Stimulated activated CD4-positive, alpha-beta T cell treated with anti-CD3 and anti-CD28 coated beads, Interleukin-12 subunit alpha, Interleukin-12 subunit beta, amount 100 ng/mL, for 4 hours (primary cell): ENCODE measurements at regions not wholly inside any gene's neighbourhood (a gene's known extent, or its start where the extent isn't known, plus 50 kb on each side); places are given as distances from the start of the nearest gene placed in this dataset.
"Not testable (repeated sequence)": the region's sequence is repeated elsewhere in the genome, so short reads cannot be mapped to it uniquely, and the experiment has no call there.

Experiments used
- DNase-seq: peaks from one replicate; pipeline ENCODE4 v3.0.0-alpha.2; 2020

DNA sequence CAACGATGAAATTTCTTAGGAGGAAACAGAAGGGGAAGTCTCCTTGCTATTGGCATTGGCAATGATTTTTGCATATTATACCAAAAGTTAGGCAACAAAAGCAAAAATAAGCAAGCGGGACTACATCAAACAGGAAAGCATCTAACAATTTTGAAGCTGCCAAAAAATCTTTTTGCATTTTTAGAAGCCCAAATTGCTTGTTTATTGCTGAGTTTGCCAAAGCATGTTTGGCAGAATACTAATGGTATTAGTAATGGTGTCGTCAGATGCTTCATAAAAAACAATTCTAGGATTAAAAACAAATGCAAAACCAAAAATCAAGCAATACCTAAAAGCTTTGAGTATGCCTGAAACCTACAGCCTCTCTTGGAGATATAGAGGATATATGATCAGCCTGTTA lies 80.0 kb downstream of the GALR1 start:
- no peak for DNase-seq

DNA sequence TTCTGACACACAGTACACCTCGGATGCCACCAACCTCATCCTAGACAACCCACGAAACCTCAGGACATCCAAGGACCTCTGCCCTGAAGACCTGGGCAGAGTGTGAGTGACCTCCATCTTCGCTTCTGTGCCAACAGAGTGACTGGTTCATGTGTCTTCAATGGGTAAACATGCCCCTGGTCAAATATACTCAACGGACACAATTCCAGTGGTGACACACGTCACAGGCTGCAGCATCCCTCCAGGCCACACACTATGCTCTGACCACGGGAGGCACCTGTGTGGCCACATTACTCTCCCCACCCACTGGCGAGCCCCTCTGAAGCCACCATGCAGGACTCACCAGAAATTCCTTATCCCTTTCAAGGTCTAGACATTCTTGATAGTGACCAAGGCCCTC lies 85.2 kb downstream of the GALR1 start:
- no peak for DNase-seq

DNA sequence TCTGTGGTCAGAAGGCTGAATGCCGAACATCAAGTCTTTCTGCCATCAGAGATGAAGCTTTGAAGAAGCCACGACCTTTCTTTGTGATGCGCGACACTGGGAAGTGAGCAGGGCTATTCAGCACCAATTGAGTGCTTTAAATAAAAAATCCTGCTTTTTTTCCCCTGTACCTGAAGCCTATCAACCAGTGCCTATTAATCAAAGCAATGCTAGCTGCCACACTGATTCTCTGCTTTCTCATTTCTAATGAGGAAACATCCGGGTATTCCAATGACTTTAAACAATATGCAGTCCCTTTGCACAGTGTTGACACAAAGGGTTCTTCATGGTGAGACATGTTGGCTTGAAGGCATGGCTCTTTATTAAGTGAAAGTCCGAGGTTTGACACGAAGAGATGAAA lies 88.0 kb downstream of the GALR1 start:
- DNase-seq: no peak

DNA sequence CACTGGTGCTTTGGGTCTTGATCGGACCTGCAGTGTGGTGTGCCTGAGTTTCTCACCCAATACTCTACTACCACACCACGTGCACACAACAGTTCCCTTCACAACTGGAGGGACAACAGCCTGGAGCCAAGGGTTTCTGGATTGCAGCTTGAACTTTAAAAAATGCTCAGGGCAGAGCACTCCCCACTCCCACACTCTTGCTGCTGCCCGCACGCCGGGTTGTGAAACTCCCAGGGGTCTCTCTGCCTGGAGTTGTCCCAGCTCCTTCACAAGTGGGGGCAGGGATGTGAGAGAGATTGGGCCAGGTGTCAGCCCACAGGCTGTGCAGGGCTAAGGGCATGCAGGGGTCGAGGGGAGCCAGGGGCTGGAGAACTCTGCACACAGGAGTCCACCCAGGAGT lies 89.4 kb downstream of the GALR1 start:
- no peak for DNase-seq

DNA sequence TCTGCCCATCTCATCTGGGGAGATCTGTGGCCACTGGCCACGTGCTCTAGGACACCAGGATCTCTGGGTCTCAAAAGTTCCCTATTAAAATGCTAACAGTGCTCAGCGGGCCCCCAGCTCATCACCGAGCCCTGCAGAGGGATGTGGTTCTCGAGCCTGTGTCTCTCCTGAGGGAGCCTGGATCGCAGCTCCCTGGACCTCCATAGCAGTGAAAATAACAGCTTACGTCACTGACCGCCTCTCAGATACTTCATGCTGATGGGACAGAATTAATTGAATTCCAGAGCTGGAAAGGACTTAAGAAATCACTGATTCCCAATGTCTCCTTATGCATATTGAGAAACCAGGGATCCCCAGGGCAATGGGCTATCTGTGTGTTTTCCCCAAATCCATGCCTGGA lies 90.0 kb downstream of the GALR1 start:
- DNase-seq: no peak

DNA sequence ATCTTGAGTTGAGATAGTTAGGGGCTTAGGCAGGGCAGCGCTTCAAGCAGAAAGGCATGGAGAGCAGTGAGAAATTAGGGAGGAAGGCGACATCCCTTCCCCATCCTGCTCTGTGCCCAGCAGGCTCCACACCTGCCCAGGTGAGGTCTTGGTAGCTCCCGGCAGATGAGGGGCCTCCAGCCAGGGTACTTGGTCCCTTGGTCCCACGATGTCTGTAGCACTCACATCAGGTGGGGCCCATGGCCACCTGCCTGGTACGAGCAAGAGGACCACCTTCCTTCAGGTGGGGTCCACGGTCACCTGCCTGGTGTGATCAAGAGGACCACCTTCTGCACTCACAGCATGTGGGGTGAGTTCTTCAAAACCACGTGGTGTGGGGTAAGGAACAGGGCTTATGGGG lies 91.2 kb downstream of the GALR1 start:
- no peak for DNase-seq

DNA sequence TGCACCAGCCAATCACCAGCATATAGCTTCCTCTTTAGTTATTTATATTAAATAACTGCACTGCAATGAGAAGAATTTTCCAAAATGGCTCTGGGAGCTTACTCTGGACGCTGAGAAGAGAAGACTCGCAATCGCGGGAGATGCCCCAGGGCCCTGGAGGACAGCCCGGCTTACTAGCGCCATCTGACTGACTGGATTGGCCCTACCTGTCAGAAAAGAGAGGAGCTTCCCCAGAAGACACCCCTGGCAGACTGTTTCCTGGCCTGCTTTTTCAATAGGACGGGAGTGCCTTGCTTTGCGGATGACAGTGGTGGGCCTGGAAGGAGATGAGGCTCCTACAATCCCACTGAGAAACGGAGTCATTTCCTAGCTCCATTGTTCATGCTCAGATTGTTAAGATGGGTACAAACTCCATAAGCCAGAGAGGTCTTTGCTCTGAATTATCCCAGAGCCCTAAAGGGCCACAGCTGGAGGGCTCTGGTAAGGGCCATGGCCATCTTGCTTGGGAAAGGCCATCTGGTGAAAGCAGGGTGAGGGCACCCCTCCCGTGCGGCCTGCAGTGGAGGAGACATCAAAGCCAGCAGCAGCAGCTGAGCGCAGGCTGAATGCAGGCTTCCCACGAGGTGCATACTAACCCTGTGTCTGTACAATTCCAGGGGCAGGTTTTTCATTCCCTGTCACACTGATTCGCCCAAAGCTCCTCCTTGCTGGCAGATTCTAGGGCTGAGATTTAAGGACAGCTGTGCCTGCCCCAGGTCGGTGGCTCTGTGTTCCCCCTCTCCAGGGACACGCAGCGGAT lies 92.1 kb downstream of the GALR1 start:
- DNase-seq: no peak

DNA sequence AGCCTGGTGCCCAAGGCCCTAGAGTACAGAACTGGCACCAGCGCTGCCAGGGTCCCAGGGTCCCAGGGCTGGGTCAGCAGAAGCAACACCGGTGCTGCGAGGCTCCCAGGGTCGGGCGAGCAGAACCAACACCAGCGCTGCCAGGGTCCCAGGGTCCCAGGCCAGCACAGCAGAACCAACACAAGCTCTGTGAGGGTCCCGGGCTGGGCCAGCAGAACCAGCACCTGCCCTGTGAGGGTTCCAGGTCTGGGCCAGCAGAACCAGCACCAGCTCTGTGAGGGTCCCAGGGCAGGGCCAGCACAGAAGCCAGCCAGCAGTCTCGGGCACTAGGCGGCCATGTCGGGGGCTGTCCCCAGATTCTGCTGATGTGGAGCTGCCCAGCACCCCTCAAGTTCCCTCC lies 93.1 kb downstream of the GALR1 start:
- no peak for DNase-seq

DNA sequence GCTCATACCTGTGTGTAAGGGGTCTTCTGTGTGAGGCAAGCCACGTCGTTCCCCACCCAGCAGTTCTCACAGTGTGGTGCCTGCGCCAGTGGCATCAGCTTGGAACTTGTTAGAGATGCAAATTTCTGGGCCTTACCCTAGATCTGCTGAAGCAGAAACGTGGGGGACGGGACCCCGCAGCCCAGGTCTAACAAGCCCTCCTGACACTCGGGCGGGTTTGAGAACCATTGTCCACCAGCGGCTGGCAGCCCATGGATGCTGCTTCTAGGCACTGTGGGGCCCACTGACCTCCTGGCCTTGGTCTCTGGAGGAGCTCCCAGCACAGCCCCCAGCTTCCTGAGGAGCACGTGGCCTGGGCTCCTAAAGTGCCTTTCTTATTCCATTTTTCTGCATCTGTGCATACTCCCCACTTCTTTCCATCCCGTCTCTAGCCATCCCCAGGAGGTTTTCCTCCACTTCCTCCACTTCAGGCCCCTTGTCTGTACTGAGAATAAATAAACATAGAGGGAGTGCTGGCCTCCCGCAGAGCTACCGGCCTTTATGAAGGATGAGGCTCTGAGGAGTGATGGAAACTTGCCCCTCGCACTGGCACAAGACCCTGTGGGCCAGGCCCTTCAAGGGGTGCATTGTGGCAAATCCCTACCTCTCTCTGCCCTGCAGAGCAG lies 94.3 kb downstream of the GALR1 start:
- no peak for DNase-seq

DNA sequence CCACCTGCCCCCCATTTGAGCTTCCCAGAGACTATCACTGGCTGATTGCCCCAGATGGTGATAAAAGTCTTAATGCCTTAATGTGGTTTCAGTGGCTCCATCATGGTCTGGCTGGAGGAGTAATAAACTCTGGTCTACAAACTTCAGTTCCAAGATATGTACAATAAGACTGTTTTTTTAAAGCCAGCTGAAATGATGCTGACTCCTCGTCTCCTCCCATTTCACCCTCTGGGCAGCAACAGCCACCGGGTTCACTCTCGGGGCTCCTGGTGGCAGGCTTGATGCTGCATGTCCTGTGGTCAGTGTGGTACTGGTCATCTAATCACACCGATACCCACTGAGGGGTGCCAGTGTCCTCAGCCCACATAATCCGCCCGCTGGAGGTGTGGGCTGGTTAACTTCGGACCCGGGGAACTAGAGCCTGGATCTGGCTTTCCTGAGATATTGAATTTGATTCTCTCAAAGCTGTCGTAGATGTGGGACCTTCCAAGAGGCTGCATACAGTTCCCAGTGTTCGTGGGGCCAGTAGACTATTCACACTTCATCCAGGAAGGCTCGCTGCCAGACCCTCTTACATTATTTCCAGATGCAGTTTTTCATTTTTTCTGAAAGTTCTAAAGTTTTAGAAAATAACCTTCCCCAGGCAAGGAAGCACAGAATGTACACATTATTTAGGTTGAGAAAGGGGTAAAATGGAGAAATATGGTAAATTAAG lies 95.3 kb downstream of the GALR1 start:
- no peak for DNase-seq

DNA sequence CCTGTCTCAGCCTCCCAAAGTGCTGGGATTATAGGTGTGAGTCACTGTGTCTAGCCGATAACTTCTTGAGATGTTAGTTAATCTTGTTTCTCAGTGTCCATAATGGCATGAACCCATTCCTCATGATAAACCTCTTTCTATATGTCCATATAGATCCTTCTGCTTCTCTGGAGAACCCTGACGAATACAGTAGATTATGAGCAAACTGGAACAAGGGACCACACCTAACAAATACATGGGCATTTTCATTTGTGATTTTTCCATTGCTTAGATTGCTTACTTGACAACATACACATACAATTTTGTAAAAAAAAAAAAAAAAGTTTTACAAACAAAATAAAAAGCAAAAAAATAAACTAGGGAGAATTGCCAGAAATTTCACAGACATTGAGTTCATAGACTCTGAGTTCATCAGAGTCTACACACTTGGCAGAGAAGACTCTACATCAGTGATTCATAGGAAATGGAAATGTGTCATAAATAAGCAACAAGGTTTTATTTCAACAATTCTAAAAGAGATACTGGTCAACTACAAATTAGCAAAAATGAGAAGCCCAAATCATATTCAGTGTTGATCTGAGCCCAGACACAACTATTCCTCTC lies 96.7 kb downstream of the GALR1 start:
- DNase-seq: no peak

DNA sequence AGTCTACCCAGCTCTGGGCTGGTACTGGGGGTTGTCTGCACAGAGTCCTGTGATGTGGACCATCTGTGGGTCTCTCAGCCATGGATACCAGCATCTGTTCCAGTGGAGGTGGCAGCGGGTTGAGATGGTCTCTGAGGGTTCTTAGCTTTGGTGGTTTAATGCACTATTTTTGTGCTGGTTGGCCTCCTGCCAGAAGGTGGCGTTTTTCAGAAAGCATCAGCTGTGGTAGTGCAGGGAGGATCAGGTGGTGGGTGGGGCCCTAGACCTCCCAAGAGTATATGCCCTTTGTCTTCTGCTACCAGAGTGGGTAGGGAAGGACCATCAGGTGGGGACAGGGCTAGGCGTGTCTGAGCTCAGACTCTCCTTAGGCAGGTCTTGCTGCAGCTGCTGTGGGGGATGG lies 103.7 kb downstream of the GALR1 start:
- DNase-seq: not testable (repeated sequence)

DNA sequence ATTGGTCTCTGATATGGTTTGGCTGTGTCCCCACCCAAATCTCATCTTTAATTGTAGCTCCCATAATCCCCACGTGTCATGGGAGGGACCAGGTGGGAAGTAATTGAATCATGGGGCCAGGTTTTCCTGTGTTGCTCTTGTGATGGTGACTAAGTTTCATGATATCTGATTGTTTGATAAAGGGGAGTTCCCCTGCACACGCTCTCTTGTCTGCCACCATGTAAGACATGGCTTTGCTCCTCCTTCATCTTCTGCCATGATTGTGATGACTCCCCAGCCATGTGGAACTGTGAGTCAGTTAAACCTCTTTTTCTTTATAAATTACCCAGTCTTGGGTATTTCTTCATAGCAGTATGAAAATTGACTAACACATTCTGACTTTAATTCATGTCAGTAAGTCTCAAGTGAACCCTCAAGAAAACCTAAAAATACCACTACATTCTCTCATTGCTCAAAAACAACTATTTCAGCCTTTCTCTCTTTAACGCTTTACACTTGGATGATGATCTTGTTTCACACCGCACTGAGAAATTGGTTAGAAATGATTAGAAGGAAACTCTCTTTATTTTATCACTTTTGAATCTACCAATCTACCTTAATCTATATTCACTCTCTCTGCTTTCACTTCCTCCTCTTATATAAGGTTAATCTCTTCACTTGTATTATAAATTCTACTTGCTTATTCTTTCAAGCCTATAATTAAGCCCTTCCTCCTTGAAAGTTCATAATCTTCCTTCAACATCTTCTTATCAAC lies 110.1 kb downstream of the GALR1 start:
- DNase-seq: no peak

DNA sequence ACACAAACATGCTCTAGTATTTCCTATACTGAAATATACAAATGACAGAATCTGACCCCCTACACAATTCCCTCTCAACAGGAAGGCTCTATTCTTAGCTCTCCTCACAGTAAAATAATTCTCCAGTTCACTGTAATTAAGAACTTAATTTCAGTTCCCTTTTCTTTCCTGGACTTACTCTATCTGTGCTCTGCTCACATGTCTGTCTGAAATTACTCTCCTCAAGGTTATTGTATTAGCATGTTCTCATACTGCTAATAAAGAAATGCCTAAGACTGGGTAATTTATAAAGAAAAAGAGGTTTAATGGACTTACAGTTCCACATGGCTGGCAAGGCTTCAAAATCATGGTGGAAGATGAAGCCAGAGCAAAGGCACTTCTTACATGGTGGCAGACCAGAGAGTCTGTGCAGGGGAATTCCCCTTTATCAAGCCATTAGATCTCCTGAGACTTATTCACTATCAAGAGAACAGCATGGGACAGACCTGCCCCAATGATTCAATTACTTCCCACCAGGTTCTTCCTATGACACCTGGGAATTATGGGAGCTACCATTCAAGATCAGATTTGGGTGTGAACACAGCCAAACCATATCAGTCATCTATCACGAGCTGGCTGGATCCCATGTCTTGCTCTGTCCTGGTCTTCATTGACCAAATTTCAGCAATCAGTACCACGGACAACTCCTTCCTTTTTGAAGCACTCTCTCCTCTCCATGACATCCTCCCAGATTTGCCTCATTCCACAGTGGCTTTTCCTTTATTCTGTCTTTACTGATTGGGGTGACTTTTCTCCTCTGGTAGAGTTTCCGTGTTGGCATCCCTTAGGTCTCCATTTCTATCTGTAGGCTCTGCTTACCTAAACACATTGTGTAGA lies 110.9 kb downstream of the GALR1 start:
- DNase-seq: no peak

DNA sequence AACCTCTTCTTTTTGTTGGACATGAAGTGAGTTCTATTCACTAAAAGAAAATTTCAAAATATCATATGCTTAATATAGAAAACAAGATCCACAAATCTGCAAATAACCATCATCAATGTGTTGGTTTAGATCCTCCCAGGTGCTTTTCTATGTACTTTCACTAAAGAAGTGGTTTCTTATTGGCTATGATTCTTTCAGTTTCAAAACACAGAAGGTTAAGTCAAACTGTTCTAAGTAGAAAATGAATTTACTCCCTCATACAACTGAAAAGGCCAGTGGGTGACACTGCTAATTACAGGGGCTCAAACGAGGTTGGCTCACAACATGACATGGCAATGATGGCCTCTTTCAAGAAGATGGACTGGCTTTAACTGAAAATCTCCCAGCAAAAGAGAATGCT lies 111.7 kb downstream of the GALR1 start:
- DNase-seq: no peak

DNA sequence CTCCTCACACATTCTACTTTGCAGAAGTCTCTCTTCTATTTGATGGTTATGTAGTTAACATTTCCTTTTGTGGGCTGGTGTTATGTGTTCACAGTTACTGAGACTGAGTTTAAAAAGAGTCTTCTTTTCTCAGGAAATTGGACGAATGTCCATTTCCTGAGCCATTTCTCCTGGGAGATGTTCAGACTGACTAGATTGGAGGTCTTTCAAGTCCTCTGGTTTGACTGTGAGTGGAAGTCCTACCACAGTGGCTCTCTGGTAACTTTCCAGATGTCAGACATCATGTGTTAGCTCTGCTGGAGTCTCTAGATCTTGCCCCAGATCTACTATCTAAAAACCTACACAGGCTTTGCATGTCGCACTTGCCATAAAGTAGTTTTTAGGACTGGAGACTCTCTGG lies 116.0 kb downstream of the GALR1 start:
- no peak for DNase-seq

DNA sequence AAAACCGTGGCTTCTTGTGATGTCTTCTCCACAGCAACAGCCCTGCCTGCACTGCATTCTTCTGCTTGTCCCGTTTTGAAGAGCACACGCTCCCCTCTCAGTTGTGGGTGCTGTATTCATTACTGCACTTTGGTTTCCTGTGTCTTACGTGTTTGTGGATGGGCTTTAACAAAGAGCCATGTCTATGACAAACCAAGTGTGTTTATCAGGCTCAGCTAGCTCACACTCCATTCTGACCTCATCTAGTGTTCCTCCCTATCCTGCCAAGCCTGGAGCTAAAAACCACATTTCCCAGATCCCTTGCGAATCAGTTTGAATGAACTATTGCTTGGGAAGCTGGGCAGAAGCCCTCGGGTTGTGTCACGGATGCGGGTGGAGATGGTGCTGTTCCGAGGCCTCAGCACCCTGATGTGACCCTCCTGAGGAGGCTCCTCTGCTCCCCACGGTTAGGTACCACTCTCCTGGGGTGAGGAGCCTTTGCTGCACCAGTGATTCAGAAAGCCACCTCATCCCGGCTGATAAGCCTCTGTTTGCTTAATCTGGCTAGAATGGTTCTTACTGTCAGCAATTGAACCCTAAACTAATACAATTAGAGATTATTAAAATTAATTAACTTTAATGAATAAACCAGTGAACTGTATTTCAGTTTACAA lies 116.5 kb downstream of the GALR1 start:
- no peak for DNase-seq

DNA sequence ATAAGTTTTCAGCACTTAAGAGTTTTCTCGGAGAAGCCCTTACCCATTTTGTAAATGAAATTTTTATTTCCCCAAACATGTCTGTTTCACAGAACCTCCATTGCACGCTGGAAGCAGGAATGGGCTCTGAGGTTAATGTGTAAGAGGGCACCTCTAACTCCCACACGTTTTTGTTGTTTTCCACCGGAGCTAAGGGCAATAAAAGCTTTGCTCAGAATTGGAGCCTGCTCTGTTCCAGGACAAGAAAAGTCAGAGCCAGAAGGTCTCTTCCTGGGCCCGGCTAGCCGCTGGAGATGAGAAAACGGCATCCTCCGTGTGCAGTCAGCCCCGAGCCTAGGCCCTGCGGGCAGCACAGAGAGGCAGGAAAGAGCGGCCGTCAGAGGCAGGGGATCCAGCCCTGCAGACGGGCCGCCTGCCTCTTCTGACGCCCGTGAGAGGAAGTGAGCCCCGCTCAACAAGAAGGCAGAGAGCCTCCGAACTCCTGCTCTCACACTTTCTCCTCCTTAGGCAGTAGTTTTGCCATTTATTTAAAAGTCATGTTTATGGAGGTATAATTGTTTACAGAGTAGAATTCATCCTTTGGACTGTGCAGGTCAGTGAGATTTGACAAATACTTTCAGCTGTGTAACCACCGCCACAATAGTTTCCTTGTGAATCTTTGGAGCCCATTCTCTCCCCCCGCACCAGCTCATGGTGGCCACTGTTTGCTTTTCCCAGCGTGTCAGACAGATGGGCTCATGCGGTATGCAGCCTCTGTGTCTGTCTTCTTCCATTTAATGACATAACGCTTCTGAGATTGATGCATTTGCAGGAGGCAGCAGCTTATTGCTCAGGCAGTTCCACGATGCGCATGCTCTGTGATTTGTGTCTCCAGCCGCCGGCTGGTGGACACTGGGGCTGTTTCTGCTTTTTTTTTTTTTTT lies 117.3 kb downstream of the GALR1 start:
- no peak for DNase-seq

DNA sequence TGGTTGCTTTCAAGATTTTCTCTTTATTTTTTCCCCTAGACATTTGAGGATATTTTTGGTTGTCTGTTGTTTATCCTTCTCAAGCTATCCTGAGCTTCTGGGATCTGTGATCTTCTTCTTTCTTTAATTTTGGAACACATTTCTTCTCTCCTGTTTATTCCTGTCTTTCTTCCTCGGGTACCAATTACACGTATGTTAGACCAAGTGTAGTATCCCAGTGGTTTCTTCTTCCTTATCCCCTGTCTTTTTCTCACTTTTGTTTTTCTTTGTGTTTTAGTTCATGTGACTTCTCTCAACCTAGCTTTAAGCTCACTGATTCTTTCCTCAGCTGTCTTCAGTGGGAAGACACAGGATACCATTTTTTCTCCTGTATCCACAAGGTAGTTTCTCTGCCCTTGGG lies 120.0 kb downstream of the GALR1 start:
- no peak for DNase-seq
